ENCODE measurements at regions not wholly inside any gene's neighbourhood (a gene's known extent, or its start where the extent isn't known, plus 50 kb on each side); places are given as distances from the start of the nearest gene placed in this dataset.

DNA sequence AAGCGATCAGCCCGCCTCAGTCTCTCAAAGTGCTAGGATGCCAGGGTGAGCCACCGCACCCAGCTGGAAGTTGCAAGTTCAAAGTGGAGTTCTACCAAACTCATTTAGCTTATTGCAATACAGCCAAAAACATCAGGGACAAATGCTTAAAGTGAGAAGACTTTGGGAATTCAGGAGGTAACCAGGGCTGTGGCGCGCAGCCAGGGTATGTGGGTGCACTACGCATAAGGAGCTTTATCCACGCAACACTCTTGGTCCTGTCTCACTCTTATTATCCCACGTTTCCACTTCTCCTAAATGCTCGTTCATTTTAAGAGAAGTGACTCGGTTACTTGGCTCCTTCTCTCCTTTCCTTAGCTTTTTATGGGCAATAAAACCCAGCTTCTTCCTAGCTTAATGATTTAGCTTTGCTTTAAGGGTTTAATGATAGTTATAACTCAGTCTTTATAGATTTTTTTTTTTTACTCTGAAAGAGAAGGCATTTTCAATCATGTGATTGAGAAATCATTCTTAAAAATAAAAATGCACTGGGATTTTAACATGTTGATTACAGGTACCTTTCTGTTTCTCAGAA is 199.8 kb downstream of the KCNE4 start:
- TF ChIP-seq, protein P1, sequence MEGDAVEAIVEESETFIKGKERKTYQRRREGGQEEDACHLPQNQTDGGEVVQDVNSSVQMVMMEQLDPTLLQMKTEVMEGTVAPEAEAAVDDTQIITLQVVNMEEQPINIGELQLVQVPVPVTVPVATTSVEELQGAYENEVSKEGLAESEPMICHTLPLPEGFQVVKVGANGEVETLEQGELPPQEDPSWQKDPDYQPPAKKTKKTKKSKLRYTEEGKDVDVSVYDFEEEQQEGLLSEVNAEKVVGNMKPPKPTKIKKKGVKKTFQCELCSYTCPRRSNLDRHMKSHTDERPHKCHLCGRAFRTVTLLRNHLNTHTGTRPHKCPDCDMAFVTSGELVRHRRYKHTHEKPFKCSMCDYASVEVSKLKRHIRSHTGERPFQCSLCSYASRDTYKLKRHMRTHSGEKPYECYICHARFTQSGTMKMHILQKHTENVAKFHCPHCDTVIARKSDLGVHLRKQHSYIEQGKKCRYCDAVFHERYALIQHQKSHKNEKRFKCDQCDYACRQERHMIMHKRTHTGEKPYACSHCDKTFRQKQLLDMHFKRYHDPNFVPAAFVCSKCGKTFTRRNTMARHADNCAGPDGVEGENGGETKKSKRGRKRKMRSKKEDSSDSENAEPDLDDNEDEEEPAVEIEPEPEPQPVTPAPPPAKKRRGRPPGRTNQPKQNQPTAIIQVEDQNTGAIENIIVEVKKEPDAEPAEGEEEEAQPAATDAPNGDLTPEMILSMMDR (IDR thresholded peaks at IDR 0.05; ENCODE audit: poor library complexity, severe bottlenecking): no peak
- Histone ChIP-seq H3K4me1 (ENCODE audit: insufficient read depth, poor library complexity, severe bottlenecking) (no peaks in the 10 kb centered on the region), H3K27me3 (ENCODE audit: insufficient read depth, poor library complexity, severe bottlenecking) (no peaks in the 10 kb centered on the region), H3K4me3 (ENCODE audit: severe bottlenecking) (no peak overlapping the region), H3K27ac (ENCODE audit: poor library complexity, severe bottlenecking) (no peak overlapping the region), H3K9me3 (ENCODE audit: severe bottlenecking) (no peaks in the 10 kb centered on the region), H3K36me3 (ENCODE audit: low read depth) (no peaks in the 10 kb centered on the region)
- ATAC-seq (ENCODE audit: low read depth) (no peak), DNase-seq (ENCODE audit: low spot score) (no peak)

DNA sequence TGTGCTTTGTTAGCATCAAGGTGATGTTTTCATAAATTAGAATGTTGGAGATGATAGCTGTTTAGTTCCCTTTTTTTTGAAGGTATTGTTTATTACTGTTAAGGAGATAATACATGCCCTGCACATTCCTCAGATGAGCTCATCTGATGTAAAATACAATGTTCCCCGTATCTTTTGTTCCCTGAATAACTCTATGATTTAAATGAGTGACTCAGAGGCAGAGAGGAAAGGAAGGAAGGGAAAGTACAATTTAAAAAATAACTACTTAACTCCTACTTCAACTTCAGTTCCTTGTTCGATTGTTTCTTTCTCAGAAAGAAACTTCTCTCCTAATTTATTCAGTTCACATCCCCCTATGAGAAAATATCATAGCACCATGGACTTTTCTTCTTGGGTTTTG is 208.7 kb downstream of the KCNE4 start:
- H3K9me3 ChIP-seq (ENCODE audit: severe bottlenecking): no peaks in the 10 kb centered on the region
- no peaks in the 10 kb centered on the region for H3K36me3 ChIP-seq (ENCODE audit: low read depth)
- no peaks in the 10 kb centered on the region for H3K27me3 ChIP-seq (ENCODE audit: insufficient read depth, poor library complexity, severe bottlenecking)
- H3K27ac ChIP-seq (ENCODE audit: poor library complexity, severe bottlenecking): peak overlapping the region; percentile 93
- TF ChIP-seq, protein P1 (IDR thresholded peaks at IDR 0.05; ENCODE audit: poor library complexity, severe bottlenecking): no peak
- peak; percentile 69 for ATAC-seq (ENCODE audit: low read depth)
- peaks cover 32% of the 10 kb centered on the region for H3K4me1 ChIP-seq (ENCODE audit: insufficient read depth, poor library complexity, severe bottlenecking)
- DNase-seq (ENCODE audit: low spot score): no peak
- no peak overlapping the region for H3K4me3 ChIP-seq (ENCODE audit: severe bottlenecking)

DNA sequence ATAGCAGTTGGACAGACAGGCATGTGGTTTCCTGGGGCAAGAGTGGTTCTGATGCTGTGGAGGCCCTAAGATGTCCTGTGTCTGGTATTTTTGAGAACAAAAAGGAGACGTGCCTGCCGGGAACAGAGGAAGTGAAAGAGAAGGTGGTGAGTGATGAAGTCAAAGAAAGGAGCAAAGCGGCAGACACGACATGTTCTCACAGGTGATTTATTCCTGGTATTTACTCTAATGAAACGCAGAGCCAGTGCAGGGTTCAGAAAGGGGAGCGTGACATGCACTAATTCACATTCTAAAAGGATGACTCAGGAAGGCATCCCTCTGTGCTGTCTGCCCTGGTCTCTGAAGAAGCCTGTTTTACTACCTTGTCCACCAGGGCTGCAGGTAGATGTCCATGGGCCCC is 211.0 kb downstream of the KCNE4 start:
- Histone ChIP-seq H3K36me3 (ENCODE audit: low read depth) (no peaks in the 10 kb centered on the region), H3K27ac (ENCODE audit: poor library complexity, severe bottlenecking) (peak overlapping the region; percentile 93), H3K27me3 (ENCODE audit: insufficient read depth, poor library complexity, severe bottlenecking) (no peaks in the 10 kb centered on the region), H3K4me1 (ENCODE audit: insufficient read depth, poor library complexity, severe bottlenecking) (peaks cover 32% of the 10 kb centered on the region), H3K9me3 (ENCODE audit: severe bottlenecking) (no peaks in the 10 kb centered on the region), H3K4me3 (ENCODE audit: severe bottlenecking) (no peak overlapping the region)
- TF ChIP-seq, protein P1 (IDR thresholded peaks at IDR 0.05; ENCODE audit: poor library complexity, severe bottlenecking): no peak
- peak; percentile 65 for DNase-seq (ENCODE audit: low spot score)
- peak; percentile 97 for ATAC-seq (ENCODE audit: low read depth)

DNA sequence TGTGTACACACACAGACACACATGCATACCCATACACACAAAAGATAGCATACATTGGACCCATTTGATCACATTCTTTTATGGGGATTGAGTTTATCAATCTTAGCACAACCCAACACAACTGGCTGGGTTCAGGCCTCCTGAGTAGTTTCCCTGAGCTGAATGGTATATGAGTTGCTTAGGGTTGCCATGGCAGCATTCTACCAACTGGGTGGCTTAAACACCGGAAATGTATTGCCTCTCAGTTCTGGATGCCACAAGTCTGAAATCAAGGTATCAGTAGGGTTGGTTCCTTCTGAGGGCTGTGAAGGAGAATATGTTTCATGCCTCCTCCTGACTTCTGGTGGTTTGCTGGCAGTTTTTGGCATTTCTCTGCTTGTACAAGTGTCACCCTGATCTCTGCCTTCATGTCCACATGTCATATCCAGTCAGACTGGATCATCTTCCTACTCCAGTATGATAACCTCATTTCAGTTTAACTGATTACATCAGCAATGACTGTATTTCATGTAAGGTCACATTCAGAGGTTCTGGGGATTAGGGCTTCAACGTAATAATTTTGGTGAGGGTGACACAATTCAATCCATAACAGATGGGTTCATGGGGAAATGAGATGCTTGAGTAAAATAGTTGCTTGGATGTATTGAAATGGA is 212.7 kb downstream of the KCNE4 start:
- Histone ChIP-seq H3K4me3 (ENCODE audit: severe bottlenecking) (no peak overlapping the region), H3K27me3 (ENCODE audit: insufficient read depth, poor library complexity, severe bottlenecking) (no peaks in the 10 kb centered on the region), H3K27ac (ENCODE audit: poor library complexity, severe bottlenecking) (no peak overlapping the region), H3K36me3 (ENCODE audit: low read depth) (no peaks in the 10 kb centered on the region), H3K4me1 (ENCODE audit: insufficient read depth, poor library complexity, severe bottlenecking) (peaks cover 32% of the 10 kb centered on the region), H3K9me3 (ENCODE audit: severe bottlenecking) (no peaks in the 10 kb centered on the region)
- ATAC-seq (ENCODE audit: low read depth) (no peak), DNase-seq (ENCODE audit: low spot score) (no peak)
- TF ChIP-seq, protein P1 (IDR thresholded peaks at IDR 0.05; ENCODE audit: poor library complexity, severe bottlenecking): no peak

Data from RWPE2 (cell line).